ENCODE measurements at regions not wholly inside any gene's neighbourhood (a gene's known extent, or its start where the extent isn't known, plus 50 kb on each side); places are given as distances from the start of the nearest gene placed in this dataset.

DNA sequence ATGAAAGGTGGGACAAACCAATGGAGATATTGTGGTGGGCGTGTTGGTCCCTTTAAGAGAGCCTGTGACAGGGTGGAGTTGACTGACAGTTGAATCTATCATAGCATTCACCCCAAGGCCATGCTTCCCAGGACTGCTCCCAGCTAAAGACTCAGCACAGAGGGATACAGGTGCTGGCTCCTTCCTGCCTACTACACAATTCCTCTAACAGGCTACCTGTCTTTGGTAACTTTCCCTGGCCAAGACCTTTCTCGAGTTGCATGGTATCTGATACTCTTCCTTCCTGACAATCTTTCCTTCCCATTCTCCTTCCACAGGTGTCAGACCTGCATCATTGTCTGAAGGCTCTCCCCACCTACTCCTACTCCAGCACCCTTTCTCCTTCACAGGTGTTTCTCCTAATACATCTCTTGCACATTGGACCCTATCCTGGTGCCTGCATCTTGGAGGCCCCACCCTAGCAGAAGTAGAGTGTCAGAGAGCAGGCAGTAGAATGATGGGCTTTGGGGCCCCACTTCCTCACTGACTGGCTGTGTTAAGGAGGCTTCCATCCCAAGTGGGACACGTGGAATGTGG is 120.7 kb upstream of the ALDH1B1 start:
- TF ChIP-seq, protein P1, sequence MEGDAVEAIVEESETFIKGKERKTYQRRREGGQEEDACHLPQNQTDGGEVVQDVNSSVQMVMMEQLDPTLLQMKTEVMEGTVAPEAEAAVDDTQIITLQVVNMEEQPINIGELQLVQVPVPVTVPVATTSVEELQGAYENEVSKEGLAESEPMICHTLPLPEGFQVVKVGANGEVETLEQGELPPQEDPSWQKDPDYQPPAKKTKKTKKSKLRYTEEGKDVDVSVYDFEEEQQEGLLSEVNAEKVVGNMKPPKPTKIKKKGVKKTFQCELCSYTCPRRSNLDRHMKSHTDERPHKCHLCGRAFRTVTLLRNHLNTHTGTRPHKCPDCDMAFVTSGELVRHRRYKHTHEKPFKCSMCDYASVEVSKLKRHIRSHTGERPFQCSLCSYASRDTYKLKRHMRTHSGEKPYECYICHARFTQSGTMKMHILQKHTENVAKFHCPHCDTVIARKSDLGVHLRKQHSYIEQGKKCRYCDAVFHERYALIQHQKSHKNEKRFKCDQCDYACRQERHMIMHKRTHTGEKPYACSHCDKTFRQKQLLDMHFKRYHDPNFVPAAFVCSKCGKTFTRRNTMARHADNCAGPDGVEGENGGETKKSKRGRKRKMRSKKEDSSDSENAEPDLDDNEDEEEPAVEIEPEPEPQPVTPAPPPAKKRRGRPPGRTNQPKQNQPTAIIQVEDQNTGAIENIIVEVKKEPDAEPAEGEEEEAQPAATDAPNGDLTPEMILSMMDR (IDR thresholded peaks at IDR 0.05) = no peak
- TF ChIP-seq POLR2AphosphoS5 (IDR thresholded peaks at IDR 0.05; ENCODE audit: low read depth, low read length) (no peak), SIN3A (IDR thresholded peaks at IDR 0.05; ENCODE audit: borderline replicate concordance, insufficient read depth, low read depth, low read length) (no peak), TCF7L2 (IDR thresholded peaks at IDR 0.05; ENCODE audit: low read depth, low read length) (no peak)
- TF ChIP-seq, protein P2, sequence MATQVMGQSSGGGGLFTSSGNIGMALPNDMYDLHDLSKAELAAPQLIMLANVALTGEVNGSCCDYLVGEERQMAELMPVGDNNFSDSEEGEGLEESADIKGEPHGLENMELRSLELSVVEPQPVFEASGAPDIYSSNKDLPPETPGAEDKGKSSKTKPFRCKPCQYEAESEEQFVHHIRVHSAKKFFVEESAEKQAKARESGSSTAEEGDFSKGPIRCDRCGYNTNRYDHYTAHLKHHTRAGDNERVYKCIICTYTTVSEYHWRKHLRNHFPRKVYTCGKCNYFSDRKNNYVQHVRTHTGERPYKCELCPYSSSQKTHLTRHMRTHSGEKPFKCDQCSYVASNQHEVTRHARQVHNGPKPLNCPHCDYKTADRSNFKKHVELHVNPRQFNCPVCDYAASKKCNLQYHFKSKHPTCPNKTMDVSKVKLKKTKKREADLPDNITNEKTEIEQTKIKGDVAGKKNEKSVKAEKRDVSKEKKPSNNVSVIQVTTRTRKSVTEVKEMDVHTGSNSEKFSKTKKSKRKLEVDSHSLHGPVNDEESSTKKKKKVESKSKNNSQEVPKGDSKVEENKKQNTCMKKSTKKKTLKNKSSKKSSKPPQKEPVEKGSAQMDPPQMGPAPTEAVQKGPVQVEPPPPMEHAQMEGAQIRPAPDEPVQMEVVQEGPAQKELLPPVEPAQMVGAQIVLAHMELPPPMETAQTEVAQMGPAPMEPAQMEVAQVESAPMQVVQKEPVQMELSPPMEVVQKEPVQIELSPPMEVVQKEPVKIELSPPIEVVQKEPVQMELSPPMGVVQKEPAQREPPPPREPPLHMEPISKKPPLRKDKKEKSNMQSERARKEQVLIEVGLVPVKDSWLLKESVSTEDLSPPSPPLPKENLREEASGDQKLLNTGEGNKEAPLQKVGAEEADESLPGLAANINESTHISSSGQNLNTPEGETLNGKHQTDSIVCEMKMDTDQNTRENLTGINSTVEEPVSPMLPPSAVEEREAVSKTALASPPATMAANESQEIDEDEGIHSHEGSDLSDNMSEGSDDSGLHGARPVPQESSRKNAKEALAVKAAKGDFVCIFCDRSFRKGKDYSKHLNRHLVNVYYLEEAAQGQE (IDR thresholded peaks at IDR 0.05; ENCODE audit: insufficient read depth in 1 of 2, low read depth in 2 of 2, low read length in 1 of 2) = no peak
